PC-9 (cell line): ENCODE measurements at regions not wholly inside any gene's neighbourhood (a gene's known extent, or its start where the extent isn't known, plus 50 kb on each side); places are given as distances from the start of the nearest gene placed in this dataset.

Source experiments
- CTCF ChIP-seq: fragments of 200-600 bp; sonication (generic); conservative IDR thresholded peaks from 2 replicates; pipeline ENCODE4 v1.6.1; 2017; ENCODE audit warnings: mixed run types, antibody characterized with exemption, mild to moderate bottlenecking, moderate library complexity
- EZH2 ChIP-seq: fragments of 200-600 bp; sonication (generic); IDR thresholded peaks from 2 replicates; pipeline ENCODE4 v1.8.0; 2017; ENCODE audit warnings: antibody characterized with exemption, low read depth

DNA sequence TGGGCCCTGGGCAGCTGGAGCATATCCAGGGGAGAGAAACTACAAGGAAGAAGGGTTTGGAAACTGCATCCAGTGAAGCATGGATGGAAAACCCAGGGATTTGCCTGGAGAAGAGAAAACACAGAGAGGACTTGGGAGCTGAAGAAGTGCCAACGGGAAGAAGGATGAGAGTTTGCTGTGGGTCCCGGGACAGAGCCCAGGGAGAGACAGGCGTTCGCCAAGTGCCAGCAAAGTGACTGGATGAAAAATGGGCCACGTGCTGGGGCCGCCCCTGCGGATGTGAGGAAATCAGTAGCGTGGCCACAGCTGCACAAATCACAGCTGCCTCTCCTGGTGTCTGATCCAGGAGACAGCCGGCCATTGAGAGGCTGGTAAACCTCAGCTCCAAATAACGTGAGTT is 70.4 kb downstream of the HES1 start:
- TF ChIP-seq CTCF (no peak), EZH2 (no peak)
